Fibroblast of the conjunctiva (primary cell): ENCODE measurements at regions not wholly inside any gene's neighbourhood (a gene's known extent, or its start where the extent isn't known, plus 50 kb on each side); places are given as distances from the start of the nearest gene placed in this dataset.
A peak's percentile ranks its signal among the peaks of the same experiment; 100 is the strongest.
"Not testable (repeated sequence)": the region's sequence is repeated elsewhere in the genome, so short reads cannot be mapped to it uniquely, and the experiment has no call there.

Source experiments
- DNase-seq: peaks from one replicate; pipeline ENCODE4 v3.0.0-alpha.2; 2010; ENCODE audit warnings: low read depth

DNA sequence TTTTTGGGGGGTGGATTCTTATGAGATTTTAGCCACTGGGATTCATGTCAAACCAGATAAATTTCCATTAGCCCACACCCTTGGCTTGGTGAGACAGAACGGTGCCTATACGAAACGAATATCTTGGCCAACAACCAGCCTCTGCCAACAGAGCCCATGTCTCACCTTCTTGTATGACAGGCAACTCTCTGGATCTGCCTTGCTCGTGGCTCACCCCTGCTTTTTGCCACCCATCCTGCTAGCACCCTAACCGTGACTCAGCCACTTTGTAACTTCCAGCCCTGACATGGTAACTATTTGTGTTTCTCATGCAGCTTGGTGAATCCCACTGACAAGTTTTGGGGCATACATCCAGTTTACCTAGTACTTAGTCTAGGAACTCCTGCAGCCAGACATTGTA is 457.0 kb downstream of the SPATA31D1 start:
- no peak for DNase-seq

DNA sequence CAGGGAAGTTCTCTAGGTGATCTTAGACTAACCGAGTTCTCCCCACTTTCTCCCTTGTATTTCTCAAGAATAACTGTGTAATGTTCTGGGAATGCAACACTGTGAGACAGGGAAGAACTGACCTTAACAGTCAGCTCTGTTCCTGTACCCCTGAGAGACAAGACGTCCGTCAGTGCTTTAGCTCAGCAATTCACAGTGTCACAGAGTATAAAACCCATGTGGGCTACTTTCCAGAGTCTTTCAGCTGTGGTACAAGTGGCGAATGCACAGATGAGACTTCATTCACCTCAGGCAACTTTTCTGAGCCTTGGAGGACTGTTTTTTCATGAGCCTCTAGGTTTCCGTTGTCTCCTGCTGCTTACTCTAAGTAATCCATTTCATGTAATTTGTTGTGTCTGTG is 458.8 kb downstream of the SPATA31D1 start:
- no peak for DNase-seq

DNA sequence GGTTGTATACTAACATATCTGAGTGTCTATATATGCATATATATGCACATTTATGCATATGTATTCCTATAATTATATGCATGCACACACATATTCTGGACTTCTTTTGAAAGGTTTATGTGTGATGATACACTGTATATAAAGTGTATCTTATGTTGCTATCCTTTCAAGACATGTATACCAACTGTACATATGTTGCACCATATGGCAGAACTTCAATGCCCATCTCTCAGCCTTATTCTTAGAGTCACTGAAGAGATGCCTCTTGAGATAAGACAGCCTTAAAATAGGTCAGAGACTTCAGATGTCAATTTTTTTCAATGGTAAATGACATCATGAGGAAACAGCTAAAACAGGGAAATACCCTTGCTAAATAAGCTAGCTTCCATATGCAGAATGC is 461.4 kb downstream of the SPATA31D1 start:
- no peak for DNase-seq

DNA sequence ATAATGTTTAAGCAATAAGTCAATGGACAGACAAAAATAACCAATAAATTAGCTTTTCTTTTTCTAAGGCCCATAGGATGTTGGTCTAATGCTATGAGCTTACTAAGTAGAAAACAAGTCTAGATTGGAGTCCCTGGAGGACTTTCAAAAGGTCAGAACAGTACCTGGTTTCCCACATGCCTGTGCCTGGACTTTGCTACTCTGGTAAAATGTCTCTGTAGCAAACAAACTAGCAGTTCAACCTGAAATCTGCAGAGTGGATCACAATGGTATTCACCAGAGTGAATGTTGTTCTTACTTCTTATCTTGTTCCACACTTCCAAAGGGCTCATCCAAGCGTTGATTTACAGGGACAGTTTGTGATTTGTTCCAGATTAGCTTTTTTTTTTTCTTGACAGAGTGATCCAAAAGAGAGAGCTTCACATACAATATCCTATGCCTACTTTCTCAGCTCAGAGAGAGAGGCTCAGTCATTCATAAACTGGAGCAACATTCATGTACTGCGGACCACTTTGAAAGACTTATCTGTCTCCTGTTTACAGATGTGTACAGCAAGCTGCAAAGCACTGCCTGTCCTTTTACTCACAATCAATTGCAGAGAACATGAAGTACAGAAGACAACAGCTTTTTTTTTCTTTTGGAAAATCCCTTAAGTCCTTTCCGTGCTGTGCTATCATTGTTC is 466.1 kb downstream of the SPATA31D1 start:
- DNase-seq = no peak

DNA sequence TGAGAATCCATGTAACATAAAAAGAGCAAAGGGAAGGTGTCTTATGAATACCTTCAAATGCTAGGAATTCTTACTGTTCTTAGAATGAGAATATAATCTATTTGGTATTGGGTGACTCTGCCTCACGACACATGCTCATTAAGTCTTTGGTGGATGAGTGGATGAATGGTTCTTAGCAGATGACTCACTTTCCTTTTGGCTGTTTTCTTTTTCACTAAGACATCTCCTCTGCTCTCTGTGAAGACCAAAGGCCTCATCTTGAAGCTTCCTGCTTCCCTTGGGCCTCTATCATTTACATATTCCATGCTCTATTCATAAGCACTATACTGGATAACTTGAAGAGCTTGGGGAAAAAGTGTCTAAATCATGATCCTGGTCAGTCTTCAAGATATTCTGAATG is 468.1 kb downstream of the SPATA31D1 start:
- DNase-seq = no peak

DNA sequence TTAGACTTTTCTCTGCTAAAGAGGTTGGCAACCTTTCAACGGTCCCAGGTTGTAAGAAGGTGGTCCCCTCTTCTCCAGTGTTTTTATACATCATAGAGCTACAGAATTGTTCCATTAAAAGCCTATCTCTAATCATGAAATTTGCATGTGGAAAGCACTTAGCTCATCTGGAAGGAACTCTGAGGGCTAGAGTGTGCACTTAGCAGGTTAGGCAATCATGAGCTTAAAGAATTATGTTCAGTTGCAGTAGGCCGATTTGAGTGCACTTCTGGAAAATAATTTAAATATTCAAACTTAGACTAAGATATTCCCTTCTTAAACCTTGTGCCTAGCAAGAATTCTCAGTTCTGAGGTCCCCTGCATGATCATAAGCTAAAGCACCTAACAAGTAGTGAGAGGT is 468.7 kb downstream of the SPATA31D1 start:
- no peak for DNase-seq

DNA sequence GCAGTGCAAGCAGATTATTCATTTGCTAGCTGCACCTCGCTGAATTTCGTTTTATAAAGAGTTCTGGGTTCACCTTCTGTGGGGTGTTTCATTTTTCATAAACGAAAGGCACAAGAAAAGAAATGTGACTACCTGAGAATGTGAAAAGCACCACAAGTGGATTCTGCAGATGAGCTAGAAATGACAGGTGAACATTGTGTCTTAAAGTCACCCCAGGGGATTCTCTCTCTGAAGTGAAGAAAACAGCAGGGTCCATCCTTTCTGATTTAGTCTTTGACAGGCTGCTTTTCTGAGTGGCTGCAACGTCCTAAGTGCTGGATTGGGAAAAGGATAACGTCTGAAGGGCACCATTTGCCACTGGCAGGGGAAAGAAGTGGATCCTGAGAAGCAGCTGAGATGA is 469.3 kb downstream of the SPATA31D1 start:
- no peak for DNase-seq

DNA sequence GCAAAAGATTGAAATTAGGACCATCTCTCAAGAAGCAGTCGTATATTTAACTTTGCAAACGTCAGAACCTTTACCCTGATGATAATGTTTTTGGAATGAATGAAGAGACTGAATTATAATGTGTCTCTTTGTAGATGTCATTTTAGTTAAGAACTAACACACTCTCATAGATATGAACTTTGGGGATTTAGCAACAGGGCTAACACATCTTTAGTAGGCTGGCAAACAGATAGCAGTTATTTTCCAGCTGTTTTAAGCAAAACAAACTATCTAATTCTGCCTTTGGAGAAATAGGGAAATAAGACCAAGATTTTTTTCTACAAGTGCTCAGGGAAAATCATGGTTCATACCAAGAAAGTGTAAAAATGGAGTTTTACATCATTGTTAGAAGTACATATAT is 469.7 kb downstream of the SPATA31D1 start:
- DNase-seq = no peak

DNA sequence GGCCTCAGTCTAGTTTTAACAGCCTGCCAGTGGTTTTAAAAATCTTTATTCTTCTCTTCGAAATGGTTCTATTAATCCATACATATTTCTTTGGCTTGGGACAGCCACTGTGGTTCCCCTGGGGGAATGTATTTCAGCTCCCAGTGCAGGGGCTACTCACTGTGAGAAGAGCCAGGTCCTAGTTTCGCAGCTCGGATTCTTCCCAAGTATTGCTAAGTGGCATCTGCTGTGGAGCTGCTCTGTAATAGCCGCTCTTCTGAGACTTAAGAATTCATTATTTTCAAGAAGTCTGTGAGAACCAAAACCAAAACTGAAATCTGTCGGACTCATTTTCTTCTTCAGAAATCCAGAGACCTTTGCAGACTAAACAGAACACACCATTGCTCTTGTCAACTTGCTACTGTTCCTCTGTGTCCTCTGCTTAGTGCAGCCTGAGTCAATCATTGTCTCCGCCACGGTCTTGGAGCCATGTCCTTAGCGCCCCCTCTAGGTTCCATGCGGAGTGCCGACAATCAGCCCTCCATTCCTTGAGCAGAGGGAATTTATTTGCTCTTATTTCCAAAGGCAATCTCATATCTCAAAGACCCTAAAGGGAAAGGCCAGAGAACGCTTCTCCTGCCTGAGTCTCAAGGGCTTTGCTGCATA is 478.2 kb downstream of the SPATA31D1 start:
- DNase-seq = peak; percentile 6

DNA sequence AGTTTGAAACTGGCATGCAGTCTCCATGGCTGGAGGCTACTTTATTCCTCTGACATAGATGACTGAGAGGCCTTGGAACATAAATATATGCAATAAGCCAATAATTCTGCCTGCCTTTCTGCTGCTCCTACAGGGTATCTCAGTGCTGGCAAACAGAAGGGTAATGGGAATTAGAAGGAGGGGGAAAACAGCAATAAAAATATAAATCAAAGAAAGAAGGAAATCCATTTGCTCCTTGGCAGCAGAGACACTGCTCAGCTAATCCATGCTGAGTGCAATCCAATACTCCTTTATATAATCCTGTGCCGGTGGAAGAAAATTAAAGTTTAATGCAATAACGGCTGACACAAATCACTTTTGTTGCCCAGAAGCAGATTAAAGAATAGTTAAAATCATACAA is 478.9 kb downstream of the SPATA31D1 start:
- no peak for DNase-seq

DNA sequence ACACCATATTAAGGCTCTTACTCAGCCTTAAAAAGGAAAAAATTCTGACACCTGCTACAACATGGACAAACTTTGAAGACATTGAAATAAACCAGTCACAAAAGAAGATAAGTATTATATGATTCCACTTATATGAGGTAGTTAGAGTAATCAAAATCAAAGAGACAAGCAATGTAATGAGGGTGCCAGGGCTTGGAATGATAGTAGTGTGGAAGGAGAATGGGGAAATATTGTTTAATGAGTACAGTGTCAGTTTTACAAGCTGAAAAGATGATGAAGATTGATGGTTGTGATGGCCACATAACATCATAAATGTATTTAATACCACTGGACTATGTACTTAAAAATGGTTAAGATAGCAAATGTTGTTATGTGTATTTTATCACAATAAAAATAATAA is 485.7 kb downstream of the SPATA31D1 start:
- no peak for DNase-seq

DNA sequence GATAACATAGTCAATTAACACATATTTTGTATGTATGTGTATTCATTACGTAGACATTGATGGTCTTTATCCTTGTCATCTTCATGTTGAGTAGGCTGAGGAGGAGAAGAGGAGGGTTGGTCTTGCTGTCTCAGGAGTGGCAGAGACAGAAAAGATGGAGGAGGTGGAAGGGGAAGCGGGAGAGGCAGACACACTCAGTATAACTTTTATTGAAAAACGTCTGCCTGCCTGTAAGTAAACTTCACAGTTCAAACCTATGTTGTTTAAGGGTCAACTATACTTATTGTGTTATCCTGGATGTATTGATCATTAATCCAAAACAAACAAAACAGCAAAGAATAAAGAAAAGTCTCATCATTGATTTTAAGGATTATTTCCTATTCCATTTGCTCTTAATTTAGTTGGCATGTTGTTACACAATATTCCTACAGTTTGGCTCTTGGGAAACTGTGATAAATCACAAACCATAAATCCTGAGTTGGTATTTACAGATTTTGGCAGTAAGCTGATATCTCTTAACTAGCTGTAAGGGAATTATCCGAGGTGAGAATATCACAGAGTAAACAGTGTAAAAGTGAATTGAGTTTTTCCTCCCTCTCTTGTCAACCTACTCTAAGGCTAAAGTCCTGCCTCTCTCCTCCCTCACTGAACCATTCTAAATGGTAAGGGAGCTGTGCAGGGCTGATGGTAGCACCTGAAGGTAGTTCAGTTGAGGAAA is 487.2 kb downstream of the SPATA31D1 start:
- DNase-seq = no peak

DNA sequence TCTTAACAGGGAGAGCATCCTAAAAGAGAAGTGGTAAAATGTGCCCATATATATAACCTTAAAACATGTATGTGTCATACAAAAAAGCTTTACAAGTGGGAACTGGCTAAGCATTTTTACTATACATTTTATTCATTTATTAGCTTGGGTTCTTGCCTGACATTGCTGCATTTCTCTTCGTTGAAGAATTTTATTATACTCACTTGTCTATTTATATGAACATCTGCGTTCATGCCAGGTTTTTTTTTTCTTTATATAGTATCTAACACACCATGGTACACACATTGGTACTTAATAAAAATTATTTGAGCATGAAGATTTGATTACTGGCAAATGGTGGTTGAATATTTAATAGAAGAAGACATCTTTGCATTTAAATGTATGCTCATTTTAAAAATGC is 492.3 kb downstream of the SPATA31D1 start:
- DNase-seq = no peak

DNA sequence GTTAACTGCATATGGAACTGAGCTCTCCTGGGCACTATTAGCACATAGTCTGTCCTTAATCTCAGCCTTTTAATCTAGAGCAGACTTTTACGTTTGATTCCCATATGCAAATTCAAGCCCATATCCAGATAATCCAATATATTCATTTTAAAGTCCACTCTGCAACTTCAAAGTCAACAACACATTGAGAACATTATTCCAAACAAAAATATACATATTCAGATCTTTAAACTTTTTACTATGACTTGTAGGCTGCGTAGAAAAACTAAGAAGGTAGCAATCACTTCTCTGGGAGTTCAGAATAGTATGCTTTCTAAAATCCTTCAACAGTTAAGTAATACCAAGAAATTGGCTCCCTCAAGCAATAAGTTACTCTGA is 499.4 kb downstream of the SPATA31D1 start:
- no peak for DNase-seq

DNA sequence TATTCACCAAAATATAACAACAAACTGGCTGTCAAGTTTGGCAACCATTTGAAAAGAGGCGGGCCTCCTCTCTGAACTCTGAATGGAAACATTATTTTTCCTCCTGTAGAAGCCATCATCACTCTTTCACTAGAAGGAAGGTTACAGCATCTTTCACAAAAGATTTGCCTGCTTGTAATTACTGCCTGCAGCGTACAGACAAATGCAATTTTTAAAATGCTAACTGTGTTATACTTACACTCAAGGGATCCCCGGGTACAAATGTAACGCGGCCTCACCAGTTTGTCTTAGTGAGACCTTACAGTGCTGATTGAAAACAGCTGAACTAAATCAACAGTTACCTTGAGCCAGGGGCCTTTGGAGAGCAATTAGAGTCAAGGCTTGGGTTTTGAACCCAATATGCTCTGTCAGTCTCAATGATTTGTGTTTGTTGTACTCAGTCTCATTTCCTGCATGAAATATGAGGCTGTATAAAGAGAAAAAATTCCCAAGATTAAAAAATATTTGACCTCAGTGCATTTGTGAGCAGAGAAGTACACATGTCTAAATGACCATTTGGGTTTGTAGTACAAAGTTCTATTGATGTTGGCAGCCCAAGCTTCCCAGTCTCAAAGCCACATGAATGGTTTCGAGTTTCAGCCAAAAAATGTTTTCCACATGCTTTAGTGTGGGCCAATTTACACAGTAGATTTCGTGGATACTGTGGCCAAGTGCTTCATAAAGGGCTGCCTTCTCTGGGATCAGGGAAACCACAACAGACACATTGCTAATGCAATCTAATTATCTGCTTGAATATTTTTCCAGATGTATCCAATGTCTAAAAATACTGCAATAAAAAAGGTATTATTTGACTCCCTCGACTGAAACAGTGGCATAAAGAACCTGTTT is 500.0 kb downstream of the SPATA31D1 start:
- peak; percentile 89 for DNase-seq

DNA sequence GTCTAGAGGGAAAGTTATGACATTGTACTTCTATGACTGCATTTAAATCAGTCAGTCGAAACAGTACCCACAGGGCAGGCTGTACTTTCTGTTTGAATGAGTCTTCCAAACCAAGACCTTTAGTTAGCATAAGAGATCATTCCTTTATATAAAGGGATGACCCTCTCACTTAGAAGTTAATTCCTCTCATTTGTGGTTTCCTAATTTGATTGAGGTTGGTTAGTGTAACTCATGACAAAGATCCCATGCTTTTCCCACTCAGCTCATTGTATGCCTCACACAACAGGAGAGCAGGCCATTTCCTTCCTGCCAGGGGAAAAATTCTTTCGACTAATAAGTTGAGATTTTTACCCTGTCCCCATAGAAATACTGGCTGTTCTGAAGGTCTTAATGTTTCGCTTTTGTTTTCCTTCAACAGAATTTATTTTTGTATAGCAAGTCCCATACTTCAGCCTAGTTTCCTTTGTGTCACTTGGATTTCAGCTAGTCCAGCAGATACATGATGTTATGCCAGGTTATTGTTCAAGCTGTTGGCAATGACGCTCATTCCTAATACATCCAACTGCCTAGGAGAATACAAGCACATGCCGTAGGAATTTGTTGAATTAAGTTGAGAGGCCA is 500.7 kb downstream of the SPATA31D1 start:
- peak; percentile 14 for DNase-seq

DNA sequence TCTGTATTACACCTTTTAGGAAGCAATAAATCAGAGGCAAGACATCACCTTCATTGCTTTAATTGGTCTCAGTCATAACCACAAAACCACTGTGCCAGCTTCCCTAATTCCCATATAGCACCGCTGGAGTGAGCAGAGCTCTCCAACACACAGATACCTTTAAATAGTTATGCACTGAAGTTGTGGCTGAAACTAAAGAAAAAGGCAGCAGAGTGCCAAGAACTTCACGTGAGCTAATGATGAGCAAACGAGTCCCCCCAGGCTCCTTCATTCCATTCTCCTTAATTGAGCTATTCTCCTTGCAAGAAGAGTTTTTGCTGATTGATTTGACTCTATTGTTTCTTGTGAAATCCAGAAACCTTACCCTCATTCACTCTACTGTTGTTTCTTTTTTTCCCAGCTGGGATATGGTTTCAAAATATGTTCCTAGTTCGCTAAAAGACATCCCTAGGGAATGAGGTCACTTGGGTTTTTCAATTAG is 501.5 kb downstream of the SPATA31D1 start:
- DNase-seq = peak; percentile 28

DNA sequence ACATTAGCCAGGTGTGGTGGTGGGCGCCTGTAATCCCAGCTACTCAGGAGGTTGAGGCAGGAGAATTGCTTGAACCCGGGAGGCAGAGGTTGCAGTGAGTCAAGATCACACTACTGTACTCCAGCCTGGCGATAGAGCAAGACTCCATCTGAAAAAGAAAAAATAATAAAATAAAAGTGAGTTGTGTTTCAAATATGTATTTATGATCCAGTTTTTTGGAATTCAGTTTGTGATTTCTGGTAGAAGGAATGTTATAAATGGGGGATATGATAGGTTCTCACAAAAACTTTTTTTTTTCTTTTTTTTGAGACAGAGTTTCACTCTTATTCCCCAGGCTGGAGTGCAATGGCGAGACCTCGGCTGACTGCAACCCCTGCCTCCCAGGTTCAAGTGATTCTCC is 502.2 kb downstream of the SPATA31D1 start:
- not testable (repeated sequence) for DNase-seq

DNA sequence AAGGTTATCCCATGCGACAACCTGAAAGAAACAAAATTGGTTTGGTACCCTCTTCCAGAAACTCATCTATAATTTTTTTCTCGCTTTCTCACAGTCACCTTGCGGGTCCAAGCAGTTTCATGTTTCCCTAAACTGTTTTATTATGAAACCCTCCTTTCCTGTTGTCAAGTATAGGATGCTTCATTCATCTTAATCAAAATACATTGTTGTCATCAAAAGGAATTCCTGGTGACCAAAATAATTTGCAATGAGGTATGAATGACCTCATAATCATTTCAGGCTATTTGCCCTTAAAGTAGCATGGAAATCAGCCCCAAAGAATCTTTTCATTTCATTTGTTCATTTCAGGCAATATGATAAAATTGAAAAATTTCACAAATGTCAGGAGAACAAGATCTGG is 503.0 kb downstream of the SPATA31D1 start:
- no peak for DNase-seq

DNA sequence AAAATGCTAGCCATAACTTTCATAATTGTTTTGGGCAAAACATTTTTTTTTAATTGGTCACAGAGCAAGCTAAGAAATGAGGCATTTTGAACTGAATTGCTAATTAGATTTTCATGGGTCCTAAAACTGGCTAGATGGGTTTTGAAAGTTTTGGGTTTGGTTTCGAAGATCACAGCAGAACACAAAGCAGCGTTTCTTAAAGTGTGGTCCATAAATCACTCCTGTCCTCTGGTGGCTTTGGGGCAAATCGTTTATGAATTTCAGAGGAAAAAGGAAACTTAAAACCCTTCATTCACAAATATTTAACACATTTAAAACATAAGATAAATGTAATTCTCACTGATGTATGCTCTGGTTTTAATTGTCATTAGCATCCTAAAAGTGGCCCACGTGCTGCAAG is 503.7 kb downstream of the SPATA31D1 start:
- DNase-seq = no peak

DNA sequence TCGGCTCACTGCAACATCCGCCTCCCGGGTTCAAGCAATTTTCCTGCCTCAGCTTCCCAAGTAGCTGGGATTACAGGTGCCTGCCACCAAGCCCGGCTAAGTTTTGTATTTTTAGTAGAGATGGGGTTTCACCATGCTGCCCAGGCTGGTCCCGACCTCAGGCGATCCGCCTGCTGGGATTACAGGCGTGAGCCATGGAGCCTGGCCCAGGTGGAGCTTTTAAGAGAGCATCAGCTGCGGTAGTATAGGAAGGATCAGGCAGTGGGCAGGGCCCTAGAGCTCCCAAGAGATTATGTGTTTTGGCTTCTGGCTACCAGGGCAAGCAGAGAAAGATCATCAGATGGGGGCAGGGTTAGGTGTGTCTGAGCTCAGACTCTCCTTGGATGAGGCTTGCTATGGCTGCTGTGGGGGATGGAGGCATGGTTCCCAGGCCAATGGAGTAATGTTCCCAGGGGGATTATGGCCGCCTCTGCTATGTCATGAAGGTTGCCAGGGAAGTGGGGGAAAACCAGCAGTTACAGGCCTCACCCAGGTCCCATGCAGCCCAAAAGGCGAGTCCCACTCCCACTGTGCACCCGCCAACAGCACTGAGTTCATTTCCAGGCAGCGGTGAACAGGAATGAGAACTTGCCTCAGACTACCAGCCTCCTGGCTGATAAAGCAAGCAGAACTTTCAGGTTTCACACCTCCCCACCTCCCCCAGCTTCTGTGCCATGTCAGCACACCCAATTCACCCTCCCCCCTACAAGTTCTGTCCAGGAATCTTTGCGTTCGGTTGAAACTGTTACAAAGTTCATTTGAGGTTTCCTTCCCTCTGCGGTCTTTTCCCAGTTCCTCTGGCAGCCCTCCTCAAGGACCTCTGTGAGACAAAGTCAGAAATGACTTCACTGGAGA is 507.6 kb downstream of the SPATA31D1 start:
- no peak for DNase-seq
